HepG2 (cell line): ENCODE measurements at regions not wholly inside any gene's neighbourhood (a gene's known extent, or its start where the extent isn't known, plus 50 kb on each side); places are given as distances from the start of the nearest gene placed in this dataset.

Experiments used
- ATF2 ChIP-seq: sonication (generic); formaldehyde crosslinking; IDR thresholded peaks from 2 replicates; pipeline ENCODE4 v1.4.0; 2020; ENCODE audit warnings: missing genetic modification reagents
- CTCF ChIP-seq: sonication (generic); formaldehyde crosslinking; IDR thresholded peaks from 2 replicates; pipeline ENCODE4 v1.5.0; 2020; ENCODE audit warnings: mild to moderate bottlenecking, missing genetic modification reagents, moderate library complexity
- FOSL1 ChIP-seq: sonication (generic); formaldehyde crosslinking; IDR thresholded peaks from 2 replicates; pipeline ENCODE4 v1.9.0; 2021; ENCODE audit warnings: missing genetic modification reagents, borderline replicate concordance
- FOXM1 ChIP-seq: sonication (generic); formaldehyde crosslinking; IDR thresholded peaks from 2 replicates; pipeline ENCODE4 v1.5.0; 2020; ENCODE audit warnings: missing genetic modification reagents
- GABPA ChIP-seq, 2 experiments: IDR thresholded peaks; 2 replicates each; pipeline ENCODE4 v1.6.1; 2011 to 2016; ENCODE audit warnings: low read depth in 2 of 2, low read length in 1 of 2, missing biosample characterization in 1 of 2, missing genetic modification characterization in 1 of 2
- HHEX ChIP-seq: IDR thresholded peaks from 2 replicates; pipeline ENCODE4 v1.6.1; 2016; ENCODE audit warnings: control low read depth
- HINFP ChIP-seq: sonication (generic); formaldehyde crosslinking; IDR thresholded peaks from 2 replicates; pipeline ENCODE4 v1.4.0; 2020; ENCODE audit warnings: low read depth, mild to moderate bottlenecking, missing genetic modification reagents
- KLF11 ChIP-seq: IDR thresholded peaks from 2 replicates; pipeline ENCODE4 v1.6.1; 2016; ENCODE audit warnings: missing compliant biosample characterization
- NFATC3 ChIP-seq: sonication (generic); formaldehyde crosslinking; IDR thresholded peaks from 2 replicates; pipeline ENCODE4 v1.5.1; 2020; ENCODE audit warnings: mild to moderate bottlenecking, missing genetic modification reagents
- SP2 ChIP-seq: sonication (generic); formaldehyde crosslinking; IDR thresholded peaks from 2 replicates; pipeline ENCODE4 v1.5.1; 2020; ENCODE audit warnings: mild to moderate bottlenecking, missing genetic modification reagents
- TARDBP ChIP-seq: sonication (generic); formaldehyde crosslinking; IDR thresholded peaks from 2 replicates; pipeline ENCODE4 v1.8.0; 2022; ENCODE audit warnings: mild to moderate bottlenecking, missing genetic modification reagents
- ZHX1 ChIP-seq: sonication (generic); formaldehyde crosslinking; IDR thresholded peaks from 2 replicates; pipeline ENCODE4 v1.8.1; 2022; ENCODE audit warnings: low read depth, mild to moderate bottlenecking, missing genetic modification reagents
- ZNF383 ChIP-seq: sonication (generic); formaldehyde crosslinking; IDR thresholded peaks from 2 replicates; pipeline ENCODE4 v1.4.0; 2020; ENCODE audit warnings: missing genetic modification reagents, mild to moderate bottlenecking, borderline replicate concordance

- no peak for TF ChIP-seq SP2 (CRISPR knock-in tag)
- TF ChIP-seq CTCF (CRISPR knock-in tag), result no peak
- no peak for TF ChIP-seq FOXM1 (CRISPR knock-in tag)
- TF ChIP-seq TARDBP (CRISPR knock-in tag), result no peak
- TF ChIP-seq GABPA (IDR thresholded peaks at IDR 0.05; ENCODE audit: low read depth, low read length), result no peak
- TF ChIP-seq GABPA (CRISPR knock-in tag; IDR thresholded peaks at IDR 0.05; ENCODE audit: low read depth), result no peak
- no peak for TF ChIP-seq ZNF383 (CRISPR knock-in tag)
- TF ChIP-seq ATF2, result no peak
- no peak for TF ChIP-seq FOSL1 (CRISPR knock-in tag)
- TF ChIP-seq NFATC3 (CRISPR knock-in tag), result no peak
- TF ChIP-seq KLF11 (CRISPR knock-in tag), result no peak
- no peak for TF ChIP-seq ZHX1
- no peak for TF ChIP-seq HHEX
- no peak for TF ChIP-seq HINFP
Measured at GRCh38 chr11:129733981-129734380, 81.7 kb upstream of the TMEM45B start.
